ENCODE measurements at regions not wholly inside any gene's neighbourhood (a gene's known extent, or its start where the extent isn't known, plus 50 kb on each side); places are given as distances from the start of the nearest gene placed in this dataset.

GRCh38 chr20:39278230-39278788 is 316.2 kb downstream of the DHX35 start:
- DNase-seq (ENCODE audit: low read depth in 4 of 4, low spot score in 3 of 4) = no peak

- no peak for DNase-seq (ENCODE audit: low read depth in 4 of 4, low spot score in 3 of 4)
Observed at GRCh38 chr20:39277185-39277584, 315.0 kb downstream of the DHX35 start.

GRCh38 chr20:39270837-39271604 is 308.9 kb downstream of the DHX35 start:
- no peak for DNase-seq (ENCODE audit: low read depth in 4 of 4, low spot score in 3 of 4)

GRCh38 chr20:39269493-39270217 is 307.5 kb downstream of the DHX35 start:
- DNase-seq (ENCODE audit: low read depth in 4 of 4, low spot score in 3 of 4) = no peak

GRCh38 chr20:39268981-39269461 is 306.9 kb downstream of the DHX35 start:
- no peak for DNase-seq (ENCODE audit: low read depth in 4 of 4, low spot score in 3 of 4)

GRCh38 chr20:39268491-39268951 is 306.4 kb downstream of the DHX35 start:
- DNase-seq (ENCODE audit: low read depth in 4 of 4, low spot score in 3 of 4) = no peak

GRCh38 chr20:39266989-39267388 is 304.8 kb downstream of the DHX35 start:
- no peak for DNase-seq (ENCODE audit: low read depth in 4 of 4, low spot score in 3 of 4)

- peak in 1 of 4 donors; percentile 57 for DNase-seq (ENCODE audit: low read depth in 4 of 4, low spot score in 3 of 4)
Observed at GRCh38 chr20:39264506-39265172, 302.5 kb downstream of the DHX35 start.

- no peak for DNase-seq (ENCODE audit: low read depth in 4 of 4, low spot score in 3 of 4)
Observed at GRCh38 chr20:39263076-39263475, 300.9 kb downstream of the DHX35 start.

GRCh38 chr20:39259808-39260207 is 297.7 kb downstream of the DHX35 start:
- DNase-seq (ENCODE audit: low read depth in 4 of 4, low spot score in 3 of 4) = no peak

GRCh38 chr20:39259010-39259803 is 297.1 kb downstream of the DHX35 start:
- DNase-seq (ENCODE audit: low read depth in 4 of 4, low spot score in 3 of 4) = no peak

GRCh38 chr20:39258253-39258652 is 296.1 kb downstream of the DHX35 start:
- DNase-seq (ENCODE audit: low read depth in 4 of 4, low spot score in 3 of 4) = no peak

- DNase-seq (ENCODE audit: low read depth in 4 of 4, low spot score in 3 of 4) = peak in 1 of 4 donors; percentile 16
Observed at GRCh38 chr20:39253051-39253755, 291.1 kb downstream of the DHX35 start.

GRCh38 chr20:39252035-39252434 is 289.9 kb downstream of the DHX35 start:
- no peak for DNase-seq (ENCODE audit: low read depth in 4 of 4, low spot score in 3 of 4)

GRCh38 chr20:39249798-39250197 is 287.7 kb downstream of the DHX35 start:
- DNase-seq (ENCODE audit: low read depth in 4 of 4, low spot score in 3 of 4) = no peak

- no peak for DNase-seq (ENCODE audit: low read depth in 4 of 4, low spot score in 3 of 4)
Observed at GRCh38 chr20:39248862-39249485, 286.8 kb downstream of the DHX35 start.

GRCh38 chr20:39248171-39248861 is 286.2 kb downstream of the DHX35 start:
- DNase-seq (ENCODE audit: low read depth in 4 of 4, low spot score in 3 of 4) = no peak

GRCh38 chr20:39246436-39246835 is 284.3 kb downstream of the DHX35 start:
- no peak for DNase-seq (ENCODE audit: low read depth in 4 of 4, low spot score in 3 of 4)
